ENCODE measurements at regions not wholly inside any gene's neighbourhood (a gene's known extent, or its start where the extent isn't known, plus 50 kb on each side); places are given as distances from the start of the nearest gene placed in this dataset.

- TF ChIP-seq CTCF (IDR thresholded peaks at IDR 0.05) (no peak), EP300 (IDR thresholded peaks at IDR 0.05; ENCODE audit: borderline replicate concordance in 1 of 2, low read depth in 1 of 2, low read length in 1 of 2) (no peak), POLR2AphosphoS5 (IDR thresholded peaks at IDR 0.05; ENCODE audit: low read depth, low read length) (no peak), USF2 (IDR thresholded peaks at IDR 0.05; ENCODE audit: borderline replicate concordance, low read depth, low read length) (no peak), ZBTB33 (IDR thresholded peaks at IDR 0.05; ENCODE audit: borderline replicate concordance, low read depth) (no peak), REST (IDR thresholded peaks at IDR 0.05; ENCODE audit: low read depth, low read length) (no peak), EZH2phosphoT487 (IDR thresholded peaks at IDR 0.05; ENCODE audit: borderline replicate concordance, low read depth) (no peak), YY1 (IDR thresholded peaks at IDR 0.05; ENCODE audit: low read depth) (no peak), MAX (IDR thresholded peaks at IDR 0.05; ENCODE audit: low read depth) (no peak)
Observed at GRCh38 chr6:78768271-78768670, 99.1 kb upstream of the IRAK1BP1 start.
